RPMI8226 (cell line): ENCODE measurements at regions not wholly inside any gene's neighbourhood (a gene's known extent, or its start where the extent isn't known, plus 50 kb on each side); places are given as distances from the start of the nearest gene placed in this dataset.

Experiments
- DNase-seq: peaks from one replicate; pipeline ENCODE4 v3.0.0-alpha.2; 2015

GRCh38 chr17:72024457-72024856, 96.4 kb upstream of the SOX9 start:
- no peak for DNase-seq

GRCh38 chr17:72025113-72025512, 95.7 kb upstream of the SOX9 start:
- DNase-seq, result no peak

- DNase-seq, result no peak
Measured at GRCh38 chr17:72030067-72030899, 90.5 kb upstream of the SOX9 start.

- DNase-seq, result no peak
Measured at GRCh38 chr17:72031219-72031884, 89.5 kb upstream of the SOX9 start.

- no peak for DNase-seq
Measured at GRCh38 chr17:72033334-72033733, 87.5 kb upstream of the SOX9 start.

GRCh38 chr17:72034000-72034399, 86.8 kb upstream of the SOX9 start:
- DNase-seq, result no peak

- no peak for DNase-seq
Measured at GRCh38 chr17:72038427-72038826, 82.4 kb upstream of the SOX9 start.

- DNase-seq, result no peak
Measured at GRCh38 chr17:72039490-72039889, 81.3 kb upstream of the SOX9 start.

GRCh38 chr17:72046178-72046577, 74.6 kb upstream of the SOX9 start:
- no peak for DNase-seq

GRCh38 chr17:72046643-72047612, 73.9 kb upstream of the SOX9 start:
- DNase-seq, result no peak

- DNase-seq, result no peak
Measured at GRCh38 chr17:72049914-72050313, 70.9 kb upstream of the SOX9 start.

- no peak for DNase-seq
Measured at GRCh38 chr17:72053036-72053435, 67.8 kb upstream of the SOX9 start.

- DNase-seq, result no peak
Measured at GRCh38 chr17:72053449-72053848, 67.4 kb upstream of the SOX9 start.

- no peak for DNase-seq
Measured at GRCh38 chr17:72056155-72056554, 64.7 kb upstream of the SOX9 start.

- no peak for DNase-seq
Measured at GRCh38 chr17:72056727-72057290, 64.0 kb upstream of the SOX9 start.

GRCh38 chr17:72060084-72060483, 60.7 kb upstream of the SOX9 start:
- DNase-seq, result no peak

GRCh38 chr17:72063262-72063661, 57.6 kb upstream of the SOX9 start:
- no peak for DNase-seq

GRCh38 chr17:72063756-72064450, 56.9 kb upstream of the SOX9 start:
- DNase-seq, result no peak

GRCh38 chr17:72064606-72065193, 56.1 kb upstream of the SOX9 start:
- no peak for DNase-seq

- no peak for DNase-seq
Measured at GRCh38 chr17:72065556-72065955, 55.3 kb upstream of the SOX9 start.

- no peak for DNase-seq
Measured at GRCh38 chr17:72068643-72069042, 52.2 kb upstream of the SOX9 start.
